ENCODE measurements at regions not wholly inside any gene's neighbourhood (a gene's known extent, or its start where the extent isn't known, plus 50 kb on each side); places are given as distances from the start of the nearest gene placed in this dataset.

DNA sequence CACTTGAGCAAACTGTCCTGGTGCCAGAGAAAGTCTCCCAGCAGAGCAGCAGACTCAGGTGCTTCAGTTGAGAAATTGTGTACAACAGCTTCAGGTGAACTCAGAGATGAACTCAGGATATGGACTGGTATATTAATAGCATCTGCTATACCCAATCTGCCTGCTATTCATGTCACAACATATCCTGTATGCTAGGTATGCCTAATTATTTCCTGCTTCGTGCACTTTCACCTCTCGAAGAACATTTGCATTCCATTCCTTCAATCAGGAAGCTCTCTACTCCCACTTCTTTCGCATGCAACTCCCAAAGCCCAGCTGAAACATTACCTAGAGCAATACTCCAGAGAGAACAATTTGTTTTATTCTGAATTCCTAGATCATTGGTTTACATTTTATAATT is 207.7 kb downstream of the KCNA4 start:
- intact Hi-C loops (cut with DNase I, micrococcal nuclease): no loop called here
- ChIA-PET POLR2A (no interaction called here), CTCF (no interaction called here)
- H3K9me3 ChIP-seq (ENCODE audit: control insufficient read depth in 1 of 2, insufficient read depth in 1 of 2, low read length in 2 of 2): peaks cover 0 to 3% of the 10 kb centered on the region in 2 experiments
- no peak overlapping the region for H3K27ac Mint-ChIP-seq
- H3K4me3 Mint-ChIP-seq: no peak overlapping the region
- H3K27me3 Mint-ChIP-seq: no peaks in the 10 kb centered on the region
- H3K4me3 ChIP-seq (ENCODE audit: low read length): no peak overlapping the region
- H3K27ac ChIP-seq (ENCODE audit: low read depth in 1 of 2, low read length in 2 of 2): no peak overlapping the region
- DNase-seq: no peak
- no peaks in the 10 kb centered on the region for H3K36me3 ChIP-seq (ENCODE audit: insufficient read depth, low read length)
- no peaks in the 10 kb centered on the region for H3K4me1 ChIP-seq (ENCODE audit: insufficient read depth, low read length)
- no peaks in the 10 kb centered on the region for H3K4me1 Mint-ChIP-seq (ENCODE audit: low read depth)
- TF ChIP-seq, protein P1, sequence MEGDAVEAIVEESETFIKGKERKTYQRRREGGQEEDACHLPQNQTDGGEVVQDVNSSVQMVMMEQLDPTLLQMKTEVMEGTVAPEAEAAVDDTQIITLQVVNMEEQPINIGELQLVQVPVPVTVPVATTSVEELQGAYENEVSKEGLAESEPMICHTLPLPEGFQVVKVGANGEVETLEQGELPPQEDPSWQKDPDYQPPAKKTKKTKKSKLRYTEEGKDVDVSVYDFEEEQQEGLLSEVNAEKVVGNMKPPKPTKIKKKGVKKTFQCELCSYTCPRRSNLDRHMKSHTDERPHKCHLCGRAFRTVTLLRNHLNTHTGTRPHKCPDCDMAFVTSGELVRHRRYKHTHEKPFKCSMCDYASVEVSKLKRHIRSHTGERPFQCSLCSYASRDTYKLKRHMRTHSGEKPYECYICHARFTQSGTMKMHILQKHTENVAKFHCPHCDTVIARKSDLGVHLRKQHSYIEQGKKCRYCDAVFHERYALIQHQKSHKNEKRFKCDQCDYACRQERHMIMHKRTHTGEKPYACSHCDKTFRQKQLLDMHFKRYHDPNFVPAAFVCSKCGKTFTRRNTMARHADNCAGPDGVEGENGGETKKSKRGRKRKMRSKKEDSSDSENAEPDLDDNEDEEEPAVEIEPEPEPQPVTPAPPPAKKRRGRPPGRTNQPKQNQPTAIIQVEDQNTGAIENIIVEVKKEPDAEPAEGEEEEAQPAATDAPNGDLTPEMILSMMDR (IDR thresholded peaks at IDR 0.05): no peak
- no peak for ATAC-seq (ENCODE audit: poor library complexity)
- H3K27me3 ChIP-seq (ENCODE audit: control insufficient read depth in 1 of 2, insufficient read depth in 2 of 2, low read length in 2 of 2): no peaks in the 10 kb centered on the region
- H3K9me3 Mint-ChIP-seq: peaks cover 7% of the 10 kb centered on the region
- H3K36me3 Mint-ChIP-seq (ENCODE audit: low read depth): no peaks in the 10 kb centered on the region

DNA sequence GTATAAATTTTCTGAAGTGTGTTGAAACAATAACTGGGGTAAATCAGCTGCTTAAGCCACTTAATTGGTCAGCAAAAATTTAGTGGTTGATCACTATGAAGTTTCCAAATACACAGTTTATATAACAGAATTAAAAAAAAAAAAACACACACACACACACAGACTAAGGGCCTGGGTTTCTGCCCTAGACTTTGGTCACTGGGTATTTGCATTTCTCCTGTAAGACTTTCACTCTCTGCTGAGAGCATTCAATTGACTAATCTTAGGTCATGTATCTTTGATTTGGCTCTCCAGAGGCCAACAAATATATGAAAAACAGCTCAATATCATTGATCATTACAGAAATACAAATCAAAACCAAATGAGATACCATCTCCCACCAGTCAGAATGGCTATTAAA is 214.3 kb downstream of the KCNA4 start:
- intact Hi-C loops (cut with DNase I, micrococcal nuclease): no loop called here

DNA sequence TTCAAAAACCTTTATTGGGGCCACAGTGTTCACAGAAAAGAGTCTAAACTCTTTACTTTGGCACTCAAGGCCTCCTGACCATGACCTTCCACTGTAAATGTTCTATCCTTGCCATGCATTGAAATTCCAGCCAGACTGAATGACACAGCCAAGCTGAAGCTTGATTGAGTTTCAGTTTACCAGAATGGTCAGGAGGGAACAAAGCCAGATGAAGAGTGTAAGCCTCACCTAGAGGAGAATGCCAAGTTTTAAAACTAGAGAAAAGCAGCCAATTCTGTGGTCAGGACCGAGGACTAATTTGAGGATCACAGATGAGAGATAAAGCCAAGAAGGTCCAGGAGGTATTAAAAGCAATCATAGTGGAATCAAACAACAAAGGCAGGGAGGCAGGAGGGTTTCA is 215.3 kb downstream of the KCNA4 start:
- ChIA-PET POLR2A (no interaction called here), CTCF (no interaction called here)

More for the DNA sequence above, 214.3 kb downstream of the KCNA4 start:
- Mint-ChIP-seq H3K27me3 (no peaks in the 10 kb centered on the region), H3K36me3 (ENCODE audit: low read depth) (no peaks in the 10 kb centered on the region), H3K9me3 (peaks cover 2% of the 10 kb centered on the region), H3K27ac (no peak overlapping the region), H3K4me1 (ENCODE audit: low read depth) (no peaks in the 10 kb centered on the region), H3K4me3 (no peak overlapping the region)
- no peaks in the 10 kb centered on the region for H3K4me1 ChIP-seq (ENCODE audit: insufficient read depth, low read length)
- no peaks in the 10 kb centered on the region for H3K27me3 ChIP-seq (ENCODE audit: control insufficient read depth in 1 of 2, insufficient read depth in 2 of 2, low read length in 2 of 2)
- H3K36me3 ChIP-seq (ENCODE audit: insufficient read depth, low read length): no peaks in the 10 kb centered on the region
- no peak for ATAC-seq (ENCODE audit: poor library complexity)
- H3K27ac ChIP-seq (ENCODE audit: low read depth in 1 of 2, low read length in 2 of 2): no peak overlapping the region
- H3K4me3 ChIP-seq (ENCODE audit: low read length): no peak overlapping the region
- no peaks in the 10 kb centered on the region for H3K9me3 ChIP-seq (ENCODE audit: control insufficient read depth in 1 of 2, insufficient read depth in 1 of 2, low read length in 2 of 2)
- ChIA-PET POLR2A (no interaction called here), CTCF (no interaction called here)
- DNase-seq: no peak
- TF ChIP-seq, protein P1 (IDR thresholded peaks at IDR 0.05): no peak

More for the DNA sequence above, 215.3 kb downstream of the KCNA4 start:
- Histone ChIP-seq H3K27me3 (ENCODE audit: control insufficient read depth in 1 of 2, insufficient read depth in 2 of 2, low read length in 2 of 2) (no peaks in the 10 kb centered on the region), H3K27ac (ENCODE audit: low read depth in 1 of 2, low read length in 2 of 2) (no peak overlapping the region), H3K36me3 (ENCODE audit: insufficient read depth, low read length) (no peaks in the 10 kb centered on the region), H3K9me3 (ENCODE audit: control insufficient read depth in 1 of 2, insufficient read depth in 1 of 2, low read length in 2 of 2) (no peaks in the 10 kb centered on the region), H3K4me1 (ENCODE audit: insufficient read depth, low read length) (no peaks in the 10 kb centered on the region), H3K4me3 (ENCODE audit: low read length) (no peak overlapping the region)
- H3K4me1 Mint-ChIP-seq (ENCODE audit: low read depth): no peaks in the 10 kb centered on the region
- DNase-seq (no peak), ATAC-seq (ENCODE audit: poor library complexity) (no peak)
- no peaks in the 10 kb centered on the region for H3K27me3 Mint-ChIP-seq
- H3K4me3 Mint-ChIP-seq: no peak overlapping the region
- H3K9me3 Mint-ChIP-seq: peaks cover 6% of the 10 kb centered on the region
- H3K36me3 Mint-ChIP-seq (ENCODE audit: low read depth): no peaks in the 10 kb centered on the region
- TF ChIP-seq, protein P1 (IDR thresholded peaks at IDR 0.05): no peak
- intact Hi-C loops (cut with DNase I, micrococcal nuclease): no loop called here
- H3K27ac Mint-ChIP-seq: no peak overlapping the region

Measured in CD4-positive, alpha-beta T cell (primary cell).